Uterus (tissue), 3 donors: ENCODE measurements at regions not wholly inside any gene's neighbourhood (a gene's known extent, or its start where the extent isn't known, plus 50 kb on each side); places are given as distances from the start of the nearest gene placed in this dataset.
"Not testable (repeated sequence)": the region's sequence is repeated elsewhere in the genome, so short reads cannot be mapped to it uniquely, and the experiment has no call there.

Experiments used
- DNase-seq, 2 donors: peaks; one replicate each; pipeline ENCODE4 v3.0.0-alpha.2; 2019 to 2020
- H3K27ac ChIP-seq, 2 donors: fragments of 200-600 bp; sonication (generic); 1 replicate in 1 of 2; 2 replicates in 1 of 2; pipeline ENCODE4 v1.5.1; 2016 to 2018
- H3K27me3 ChIP-seq, 2 donors: fragments of 200-600 bp; sonication (generic); one replicate each; pipeline ENCODE4 v1.5.1; 2018 to 2019; ENCODE audit warnings: control low read depth in 1 of 2
- H3K36me3 ChIP-seq, 2 donors: fragments of 200-600 bp; sonication (generic); one replicate each; pipeline ENCODE4 v1.5.1; 2019; ENCODE audit warnings: control low read depth in 1 of 2
- H3K4me1 ChIP-seq, 2 donors: fragments of 200-600 bp; sonication (generic); one replicate each; pipeline ENCODE4 v1.5.1; 2018 to 2019; ENCODE audit warnings: control low read depth in 1 of 2
- H3K4me3 ChIP-seq, 2 donors: fragments of 200-600 bp; sonication (generic); 1 replicate in 1 of 2; 2 replicates in 1 of 2; pipeline ENCODE4 v1.5.1; 2018 to 2019; ENCODE audit warnings: mild to moderate bottlenecking in 1 of 2
- H3K9me3 ChIP-seq, 2 donors: fragments of 200-600 bp; sonication (generic); one replicate each; pipeline ENCODE4 v1.5.1; 2019; ENCODE audit warnings: control low read depth in 1 of 2
- POLR2A ChIP-seq, 2 donors: fragments of 450-650 bp; IDR thresholded peaks; one replicate each; pipeline ENCODE4 v1.6.1; 2016; ENCODE audit warnings: antibody characterized with exemption in 2 of 2, mild to moderate bottlenecking in 1 of 2, moderate library complexity in 1 of 2
- intact Hi-C: fragments of 100-400 bp; cut with DNase I; formaldehyde crosslinking; loops from one replicate; pipeline ENCODE4 v1.15.1; 2023; ENCODE audit warnings: low total_unique reads
- TF ChIP-seq, protein P1 (sequence below), 4 experiments: fragments of 200-600 bp in 2 of 4; fragments of 450-650 bp in 2 of 4; sonication (generic) in 2 of 4; IDR thresholded peaks; one replicate each; pipeline ENCODE4 v1.5.1; 2016 to 2019; ENCODE audit warnings: antibody characterized with exemption in 4 of 4, mild to moderate bottlenecking in 2 of 4, moderate library complexity in 1 of 4
- donor health status: DM: yes; HTN: yes; CAD: no.

DNA sequence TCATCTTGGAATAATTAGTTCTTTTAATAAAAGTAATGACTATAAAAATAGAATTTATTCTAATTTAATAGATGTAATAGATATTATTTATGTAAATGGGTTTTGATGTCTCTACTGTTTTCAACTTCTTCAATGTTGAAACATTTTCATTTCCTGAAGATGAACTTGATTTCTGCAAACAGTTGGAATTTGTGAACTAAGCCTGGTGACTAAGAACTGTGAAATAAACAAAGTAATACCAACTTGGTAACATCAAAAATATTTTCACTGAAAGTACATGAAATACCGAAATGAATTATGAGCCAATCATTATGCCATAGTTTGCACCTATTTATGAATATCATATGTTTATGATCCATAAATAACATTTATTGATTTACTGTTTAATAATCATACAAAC is 143.8 kb upstream of the FGF10 start:
- DNase-seq, result no peak
- Histone ChIP-seq H3K9me3 (no peaks in the 10 kb centered on the region), H3K4me3 (no peak overlapping the region), H3K36me3 (no peaks in the 10 kb centered on the region), H3K4me1 (no peaks in the 10 kb centered on the region), H3K27me3 (no peaks in the 10 kb centered on the region), H3K27ac (no peak overlapping the region)
- intact Hi-C loops, result no loop called here
- TF ChIP-seq, protein P1, sequence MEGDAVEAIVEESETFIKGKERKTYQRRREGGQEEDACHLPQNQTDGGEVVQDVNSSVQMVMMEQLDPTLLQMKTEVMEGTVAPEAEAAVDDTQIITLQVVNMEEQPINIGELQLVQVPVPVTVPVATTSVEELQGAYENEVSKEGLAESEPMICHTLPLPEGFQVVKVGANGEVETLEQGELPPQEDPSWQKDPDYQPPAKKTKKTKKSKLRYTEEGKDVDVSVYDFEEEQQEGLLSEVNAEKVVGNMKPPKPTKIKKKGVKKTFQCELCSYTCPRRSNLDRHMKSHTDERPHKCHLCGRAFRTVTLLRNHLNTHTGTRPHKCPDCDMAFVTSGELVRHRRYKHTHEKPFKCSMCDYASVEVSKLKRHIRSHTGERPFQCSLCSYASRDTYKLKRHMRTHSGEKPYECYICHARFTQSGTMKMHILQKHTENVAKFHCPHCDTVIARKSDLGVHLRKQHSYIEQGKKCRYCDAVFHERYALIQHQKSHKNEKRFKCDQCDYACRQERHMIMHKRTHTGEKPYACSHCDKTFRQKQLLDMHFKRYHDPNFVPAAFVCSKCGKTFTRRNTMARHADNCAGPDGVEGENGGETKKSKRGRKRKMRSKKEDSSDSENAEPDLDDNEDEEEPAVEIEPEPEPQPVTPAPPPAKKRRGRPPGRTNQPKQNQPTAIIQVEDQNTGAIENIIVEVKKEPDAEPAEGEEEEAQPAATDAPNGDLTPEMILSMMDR (IDR thresholded peaks at IDR 0.05), result no peak
- TF ChIP-seq POLR2A (IDR thresholded peaks at IDR 0.05), result no peak

DNA sequence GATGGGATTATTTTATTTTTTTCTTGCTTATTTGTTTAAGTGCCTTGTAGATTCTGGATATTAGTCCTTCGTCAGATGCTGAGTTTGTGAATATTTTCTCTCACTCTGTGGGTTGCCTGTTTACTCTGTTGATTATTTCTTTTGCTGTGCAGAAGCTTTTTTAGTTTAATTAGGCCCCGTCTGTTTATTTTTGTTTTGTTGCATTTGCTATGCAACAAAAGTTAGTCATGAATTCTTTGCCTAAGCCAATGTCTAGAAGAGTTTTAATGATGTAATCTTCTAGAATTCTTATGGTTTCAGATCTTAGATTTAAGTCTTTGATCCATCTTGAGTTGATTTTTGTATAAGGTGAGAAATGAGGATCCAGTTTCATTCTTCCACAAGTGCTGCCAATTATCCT is 142.5 kb upstream of the FGF10 start:
- intact Hi-C loops, H3K36me3 ChIP-seq, H3K27me3 ChIP-seq, DNase-seq, H3K9me3 ChIP-seq, H3K27ac ChIP-seq, H3K4me3 ChIP-seq, H3K4me1 ChIP-seq: not testable (repeated sequence)

DNA sequence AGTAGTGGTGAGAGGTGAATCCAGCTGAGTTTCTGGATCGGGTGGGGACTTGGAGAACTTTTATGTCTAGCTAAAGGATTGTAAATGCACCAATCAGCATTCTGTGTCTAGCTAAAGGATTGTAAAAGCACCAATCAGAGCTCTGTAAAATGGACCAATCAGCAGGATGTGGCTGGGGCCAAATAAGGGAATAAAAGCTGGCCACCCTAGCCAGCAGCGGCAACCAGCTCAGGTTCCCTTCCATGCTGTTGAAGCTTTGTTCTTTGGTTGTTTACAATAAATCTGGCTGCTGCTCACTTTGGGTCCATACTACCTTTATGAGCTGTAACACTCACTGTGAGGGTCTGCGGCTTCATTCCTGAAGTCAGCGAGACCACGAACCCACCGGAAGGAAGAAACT is 141.6 kb upstream of the FGF10 start:
- H3K4me1 ChIP-seq, DNase-seq, H3K27ac ChIP-seq, H3K27me3 ChIP-seq, H3K9me3 ChIP-seq, H3K4me3 ChIP-seq, intact Hi-C loops, H3K36me3 ChIP-seq: not testable (repeated sequence)

DNA sequence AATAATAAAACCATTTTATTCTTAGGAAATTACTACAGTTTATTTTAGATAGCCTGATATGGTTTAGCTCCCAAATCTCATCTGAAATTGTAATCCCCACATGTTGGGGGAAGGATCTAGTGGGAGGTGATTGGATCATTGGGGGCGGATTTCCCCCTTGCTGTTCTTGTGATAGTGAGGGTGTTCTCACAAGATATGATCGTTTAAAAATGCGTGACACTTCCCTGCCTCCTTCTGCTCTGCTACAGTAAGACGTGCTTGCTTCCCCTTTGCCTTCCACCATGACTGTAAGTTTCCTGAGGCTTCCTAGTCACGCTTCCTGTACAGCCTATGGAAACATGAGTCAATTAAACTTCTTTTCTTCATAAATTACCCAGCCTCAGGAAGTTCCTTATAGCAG is 122.4 kb upstream of the FGF10 start:
- DNase-seq, result no peak
- no peaks in the 10 kb centered on the region for H3K36me3 ChIP-seq
- H3K9me3 ChIP-seq, result no peaks in the 10 kb centered on the region
- H3K4me3 ChIP-seq, result no peak overlapping the region
- intact Hi-C loops, result no loop called here
- no peaks in the 10 kb centered on the region for H3K4me1 ChIP-seq
- no peaks in the 10 kb centered on the region for H3K27me3 ChIP-seq
- no peak overlapping the region for H3K27ac ChIP-seq
- TF ChIP-seq POLR2A (IDR thresholded peaks at IDR 0.05), result no peak
- TF ChIP-seq, protein P1 (IDR thresholded peaks at IDR 0.05), result no peak

DNA sequence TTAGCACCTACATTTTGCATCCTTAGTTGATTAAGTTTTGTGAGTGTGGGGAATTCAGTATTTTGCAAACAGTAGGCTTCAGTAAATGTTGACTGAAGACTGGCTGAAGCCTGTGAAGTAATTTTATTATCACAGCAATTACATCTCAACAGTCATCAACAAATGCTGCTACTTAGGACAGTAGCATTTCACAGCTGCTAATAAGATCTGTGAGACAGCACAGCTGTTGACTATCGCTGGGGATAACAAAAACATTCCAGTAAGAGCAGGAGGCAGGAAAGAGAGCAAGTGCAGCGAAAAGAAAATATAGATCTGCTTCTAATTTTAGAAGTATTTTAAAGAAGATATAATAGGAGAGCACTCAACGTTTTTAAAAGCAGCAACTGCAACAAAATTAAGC is 117.3 kb upstream of the FGF10 start:
- no peak for DNase-seq
- H3K9me3 ChIP-seq, result no peaks in the 10 kb centered on the region
- no peaks in the 10 kb centered on the region for H3K27me3 ChIP-seq
- H3K27ac ChIP-seq, result no peak overlapping the region
- H3K36me3 ChIP-seq, result no peaks in the 10 kb centered on the region
- TF ChIP-seq POLR2A (IDR thresholded peaks at IDR 0.05), result no peak
- TF ChIP-seq, protein P1 (IDR thresholded peaks at IDR 0.05), result no peak
- H3K4me1 ChIP-seq, result no peaks in the 10 kb centered on the region
- intact Hi-C loops, result no loop called here
- H3K4me3 ChIP-seq, result no peak overlapping the region

DNA sequence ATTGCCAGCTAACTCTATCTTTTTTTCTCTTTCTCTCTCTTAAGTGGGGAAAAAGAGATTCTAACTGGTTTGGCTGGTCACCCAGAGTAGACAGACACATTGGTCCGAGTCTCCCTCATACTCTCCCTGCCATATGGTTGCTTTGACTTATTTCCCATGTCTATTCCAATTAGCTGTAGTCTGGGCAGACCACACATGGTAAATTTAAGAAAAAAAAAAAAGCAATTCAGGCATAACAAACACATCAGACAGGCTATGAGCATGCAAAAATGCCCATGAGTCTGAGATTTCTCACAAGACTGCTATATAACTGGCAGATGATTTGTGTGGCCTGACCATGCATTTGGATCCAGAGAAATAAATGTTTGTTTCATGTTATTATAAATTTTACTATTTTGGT is 110.2 kb upstream of the FGF10 start:
- DNase-seq, result no peak
- Histone ChIP-seq H3K27ac (no peak overlapping the region), H3K27me3 (no peaks in the 10 kb centered on the region), H3K9me3 (no peaks in the 10 kb centered on the region), H3K4me3 (no peak overlapping the region), H3K4me1 (no peaks in the 10 kb centered on the region), H3K36me3 (no peaks in the 10 kb centered on the region)
- TF ChIP-seq, protein P1 (IDR thresholded peaks at IDR 0.05), result no peak
- no peak for TF ChIP-seq POLR2A (IDR thresholded peaks at IDR 0.05)
- intact Hi-C loops, result no loop called here
